T-helper 1 cell (primary cell): ENCODE measurements at regions not wholly inside any gene's neighbourhood (a gene's known extent, or its start where the extent isn't known, plus 50 kb on each side); places are given as distances from the start of the nearest gene placed in this dataset.

Source experiments
- DNase-seq, 5 donors: peaks; one replicate each; pipeline ENCODE4 v3.0.0-alpha.2; 2012 to 2020

DNA sequence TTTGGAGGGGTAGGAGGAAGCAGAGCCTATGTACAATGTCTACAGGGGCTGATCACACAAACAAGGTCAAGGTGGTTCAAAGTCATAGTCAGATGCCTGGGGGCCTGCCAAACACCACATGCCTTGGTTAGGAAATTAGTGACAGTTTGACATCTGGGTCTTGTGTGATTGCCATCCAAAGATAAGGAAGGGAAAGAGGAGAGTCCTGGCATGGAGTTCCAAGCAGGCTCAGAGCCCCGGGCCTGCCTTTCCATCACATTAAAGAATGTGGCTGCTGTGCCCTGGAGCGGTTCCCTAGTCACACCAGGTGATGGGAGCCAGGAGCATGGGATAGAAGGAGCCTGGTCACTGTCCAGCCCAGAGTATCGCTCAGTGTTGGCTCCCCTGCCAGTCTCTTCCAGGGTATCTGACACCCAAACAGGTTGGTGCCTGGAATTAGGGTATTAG, 53.6 kb upstream of the BCL2L14 start:
- no peak for DNase-seq

GRCh38 chr12:12017798-12018197, 52.9 kb upstream of the BCL2L14 start:
- no peak for DNase-seq

GRCh38 chr12:12018454-12018853, 52.3 kb upstream of the BCL2L14 start:
- no peak for DNase-seq

- no peak for DNase-seq
These were observed 50.9 kb upstream of the BCL2L14 start for GRCh38 chr12:12019881-12020280.

GRCh38 chr12:12020762-12021161, 50.0 kb upstream of the BCL2L14 start:
- no peak for DNase-seq
